ENCODE measurements at regions not wholly inside any gene's neighbourhood (a gene's known extent, or its start where the extent isn't known, plus 50 kb on each side); places are given as distances from the start of the nearest gene placed in this dataset.

DNA sequence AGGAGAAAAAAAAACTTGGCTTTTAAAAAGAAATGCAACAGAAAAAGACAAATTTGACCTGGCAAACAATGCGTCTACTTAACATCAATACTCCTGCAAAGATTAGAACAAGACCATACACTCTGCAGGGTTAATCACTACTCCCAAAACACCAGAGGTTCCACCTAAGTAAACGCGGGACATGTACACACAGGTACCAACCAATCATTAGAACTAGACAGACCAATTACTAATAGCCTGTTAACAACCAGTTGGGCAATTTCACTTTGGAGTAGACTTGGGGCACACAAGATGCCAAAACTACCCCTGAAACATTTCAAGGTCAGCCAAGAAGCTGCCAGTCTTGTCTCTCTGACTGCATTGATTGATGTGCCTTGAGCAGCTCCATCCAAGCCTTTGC, 125.8 kb downstream of the RRAGC start:
- H3K4me1 ChIP-seq (replicated peaks in 1 of 2; ENCODE audit: control insufficient read depth in 2 of 2, insufficient read depth in 2 of 2, low read length in 2 of 2), result peaks cover 4 to 7% of the 10 kb centered on the region in 2 experiments; a peak in 3 of 5 replicates
- peaks cover 6 to 8% of the 10 kb centered on the region in 2 experiments; a peak in 4 of 5 replicates for H3K27me3 ChIP-seq (ENCODE audit: control insufficient read depth in 2 of 2, insufficient read depth in 2 of 2, low read length in 2 of 2)
- no peaks in the 10 kb centered on the region for H3K79me2 ChIP-seq (ENCODE audit: control insufficient read depth, insufficient read depth, low read length)
- no peak overlapping the region for H3K4me3 ChIP-seq
- no peaks in the 10 kb centered on the region for H4K20me1 ChIP-seq (replicated peaks; ENCODE audit: control insufficient read depth, insufficient read depth, low read length)
- ChIA-PET CTCF (ENCODE audit: low intra/inter-chr PET ratio) (no interaction called here), POLR2A (interaction anchor here (1.1 kb wide), 1 partner anchor 83 kb away, joined by 3 read pairs; no protein-coding TSS in a partner anchor)
- H3K4me2 ChIP-seq (ENCODE audit: insufficient read depth, low read length), result no peak overlapping the region
- H2AFZ ChIP-seq (ENCODE audit: low read depth, low read length), result no peak overlapping the region
- intact Hi-C loops (cut with micrococcal nuclease) (no loop called here), in situ Hi-C loops (cut with MboI) (no loop called here)
- no peaks in the 10 kb centered on the region for H3K9me3 ChIP-seq (replicated peaks; ENCODE audit: control insufficient read depth, insufficient read depth, low read depth, low read length)
- no peaks in the 10 kb centered on the region for H3K9me1 ChIP-seq (ENCODE audit: control insufficient read depth, insufficient read depth, low read length)
- DNase-seq (ENCODE audit: extremely low read depth in 1 of 4, low spot score in 3 of 4) (no peak), ATAC-seq (no peak), FAIRE-seq (no peak)
- BruUV-seq (replicated peaks), result no TSS peak
- H3K27ac ChIP-seq (ENCODE audit: extremely low read depth, low read depth, low read length), result no peak overlapping the region
- WGBS (ENCODE audit: insufficient coverage, low coverage, missing lambda C conversion rate), result 51% methylated on average over 3 of the region's 3 CpGs
- TF ChIP-seq PML (IDR thresholded peaks at IDR 0.05; ENCODE audit: low read length), result no peak
- TF ChIP-seq RERE (CRISPR knock-in tag; IDR thresholded peaks at IDR 0.05; ENCODE audit: borderline replicate concordance), result no peak
- no peak for TF ChIP-seq CCNT2 (IDR thresholded peaks at IDR 0.05; ENCODE audit: borderline replicate concordance, extremely low read depth, insufficient read length, low read depth, low read length)
- no peaks in the 10 kb centered on the region for H3K36me3 ChIP-seq (ENCODE audit: control insufficient read depth, insufficient read depth, low read length)
- no peak overlapping the region for H3K9ac ChIP-seq (ENCODE audit: insufficient read depth in 1 of 2, low read depth in 2 of 2, low read length in 2 of 2)

All from K562 (cell line).